SK-MEL-5 (cell line): ENCODE measurements at regions not wholly inside any gene's neighbourhood (a gene's known extent, or its start where the extent isn't known, plus 50 kb on each side); places are given as distances from the start of the nearest gene placed in this dataset.

Experiments
- DNase-seq: peaks from one replicate; pipeline ENCODE4 v3.0.0-alpha.2; 2016; ENCODE audit warnings: low read depth, low spot score
- in situ Hi-C: cut with HindIII; loops from 2 replicates; pipeline ENCODE4 v1.10.0; 2016; ENCODE audit warnings: low sequenced_read_pairs, high pct_unique_total_duplicates, low pct_unique_long_range_greater_than_20kb

- no peak for DNase-seq
- in situ Hi-C loops, result no loop called here
Measured at GRCh38 chr11:130645843-130646197, 197.4 kb downstream of the ADAMTS15 start.

GRCh38 chr11:130646881-130647280 is 198.4 kb downstream of the ADAMTS15 start:
- in situ Hi-C loops, result no loop called here

GRCh38 chr11:130647371-130647770 is 198.9 kb downstream of the ADAMTS15 start:
- in situ Hi-C loops, result no loop called here

More at GRCh38 chr11:130646881-130647280, 198.4 kb downstream of the ADAMTS15 start:
- no peak for DNase-seq

GRCh38 chr11:130649801-130650200 is 201.4 kb downstream of the ADAMTS15 start:
- DNase-seq, result no peak
- in situ Hi-C loops, result no loop called here

More at GRCh38 chr11:130647371-130647770, 198.9 kb downstream of the ADAMTS15 start:
- DNase-seq, result no peak

- in situ Hi-C loops, result no loop called here
- no peak for DNase-seq
Measured at GRCh38 chr11:130650456-130651030, 202.1 kb downstream of the ADAMTS15 start.

- in situ Hi-C loops, result no loop called here
- DNase-seq, result no peak
Measured at GRCh38 chr11:130651066-130651855, 202.8 kb downstream of the ADAMTS15 start.

- DNase-seq, result no peak
- in situ Hi-C loops, result no loop called here
Measured at GRCh38 chr11:130652671-130653335, 204.4 kb downstream of the ADAMTS15 start.

- in situ Hi-C loops, result no loop called here
Measured at GRCh38 chr11:130653838-130654636, 205.6 kb downstream of the ADAMTS15 start.

GRCh38 chr11:130655300-130655699 is 206.9 kb downstream of the ADAMTS15 start:
- no peak for DNase-seq
- in situ Hi-C loops, result no loop called here

More at GRCh38 chr11:130653838-130654636, 205.6 kb downstream of the ADAMTS15 start:
- no peak for DNase-seq

- in situ Hi-C loops, result no loop called here
Measured at GRCh38 chr11:130666781-130667251, 218.4 kb downstream of the ADAMTS15 start.

GRCh38 chr11:130668751-130669150 is 220.3 kb downstream of the ADAMTS15 start:
- no peak for DNase-seq
- in situ Hi-C loops, result no loop called here

More at GRCh38 chr11:130666781-130667251, 218.4 kb downstream of the ADAMTS15 start:
- DNase-seq, result no peak

GRCh38 chr11:130670200-130670599 is 221.8 kb downstream of the ADAMTS15 start:
- in situ Hi-C loops, result no loop called here
- DNase-seq, result no peak

GRCh38 chr11:130671801-130672700 is 223.6 kb downstream of the ADAMTS15 start:
- DNase-seq, result no peak
- in situ Hi-C loops, result no loop called here

- no peak for DNase-seq
- in situ Hi-C loops, result no loop called here
Measured at GRCh38 chr11:130672911-130673310, 224.5 kb downstream of the ADAMTS15 start.

- in situ Hi-C loops, result no loop called here
- DNase-seq, result no peak
Measured at GRCh38 chr11:130673698-130674097, 225.3 kb downstream of the ADAMTS15 start.

GRCh38 chr11:130674686-130675308 is 226.4 kb downstream of the ADAMTS15 start:
- no peak for DNase-seq
- in situ Hi-C loops, result no loop called here
